Psoas muscle (tissue), 7 donors: ENCODE measurements at regions not wholly inside any gene's neighbourhood (a gene's known extent, or its start where the extent isn't known, plus 50 kb on each side); places are given as distances from the start of the nearest gene placed in this dataset.

Source experiments
- ATAC-seq, 4 donors: fragments of 200-7000 bp; cut with Tn5 transposase; one replicate each; pipeline ENCODE4 v1.9.1; 2020; ENCODE audit warnings: moderate library complexity in 3 of 4, mild to moderate bottlenecking in 2 of 4
- DNase-seq, 2 donors: peaks; one replicate each; pipeline ENCODE4 v3.0.0-alpha.2; 2020
- H3K27ac ChIP-seq: fragments of 200-600 bp; one replicate; pipeline ENCODE4 v1.8.0; 2022
- H3K27me3 ChIP-seq, 3 donors: fragments of 200-600 bp in 1 of 3; one replicate each; pipeline versions ENCODE4 v1.6.1 to v1.8.0; 2013 to 2022; ENCODE audit warnings: low read length in 2 of 3, mild to moderate bottlenecking in 2 of 3, moderate library complexity in 1 of 3; ENCODE audit not compliant: insufficient read depth in 3 of 3
- H3K36me3 ChIP-seq, 2 donors: fragments of 200-600 bp in 1 of 2; one replicate each; pipeline versions ENCODE4 v1.6.1 to v1.8.0; 2013 to 2022; ENCODE audit warnings: low read depth in 1 of 2, mild to moderate bottlenecking in 1 of 2, moderate library complexity in 1 of 2; ENCODE audit not compliant: insufficient read depth in 1 of 2
- H3K4me1 ChIP-seq: fragments of 200-600 bp; one replicate; pipeline ENCODE4 v1.8.0; 2022
- H3K4me3 ChIP-seq: fragments of 200-600 bp; one replicate; pipeline ENCODE4 v1.8.0; 2022; ENCODE audit warnings: mild to moderate bottlenecking
- H3K9me3 ChIP-seq: fragments of 200-600 bp; one replicate; pipeline ENCODE4 v1.8.0; 2022
- WGBS, 3 donors: extraction: QIAGEN DNeasy Blood & Tissue Kit; methylation state at CpG; one replicate each; pipeline versions ENCODE4 v1.1.6 to v1.1.7; 2013; 5-methylcytosine and 5-hydroxymethylcytosine counted together
- intact Hi-C, 2 donors: fragments of 100-400 bp; cut with DNase I; formaldehyde crosslinking; loops; one replicate each; pipeline versions ENCODE4 v1.11.0 to v1.14.2; 2022
- TF ChIP-seq, protein P1 (sequence below): fragments of 200-600 bp; IDR thresholded peaks from one replicate; pipeline ENCODE4 v1.8.0; 2022; ENCODE audit warnings: antibody characterized with exemption
- donor health status: healthy with polysubstance abuse.
- donor health status: DM: no; HTN: no; CAD: no; lungs with moderate emphysema.
- donor health status: Bipolar disorder and iron deficiency.
- donor health status: healthy.
- donor health status: DM: yes; HTN: yes; CAD: no.
- donor health status: DM: no; HTN: no; CAD: no.
- donor health status: DM: yes; HTN: yes; CAD: no.

DNA sequence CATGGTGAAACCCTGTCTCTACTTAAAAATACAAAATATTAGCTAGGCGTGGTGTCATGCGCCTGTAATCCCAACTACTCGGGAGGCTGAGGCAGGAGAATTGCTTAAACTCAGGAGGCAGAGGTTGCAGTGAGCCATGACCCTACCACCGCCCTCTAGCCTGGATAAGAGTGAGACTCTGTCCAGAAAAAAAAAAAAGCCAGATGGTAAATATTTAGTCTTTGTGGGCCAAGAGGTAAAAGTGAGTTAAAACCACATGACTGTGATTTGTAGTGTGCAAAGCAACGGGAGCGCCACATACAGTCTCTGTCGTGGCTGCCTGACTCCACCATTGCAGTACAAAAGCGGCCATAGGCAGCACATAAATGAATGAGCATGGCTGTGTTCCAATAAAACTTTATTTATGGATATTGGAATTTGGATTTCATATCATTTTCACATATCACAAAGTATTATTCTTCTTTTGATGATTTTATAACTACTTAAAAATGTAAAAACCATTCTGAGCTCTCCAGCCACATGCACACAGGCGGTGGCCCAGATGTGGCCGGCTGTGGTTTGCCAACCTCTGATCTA is 51.8 kb upstream of the CASZ1 start:
- no peaks in the 10 kb centered on the region for H3K27me3 ChIP-seq
- no peak overlapping the region for H3K27ac ChIP-seq
- no peaks in the 10 kb centered on the region for H3K36me3 ChIP-seq
- no peak overlapping the region for H3K4me3 ChIP-seq
- H3K9me3 ChIP-seq, result peaks cover 9% of the 10 kb centered on the region
- TF ChIP-seq, protein P1, sequence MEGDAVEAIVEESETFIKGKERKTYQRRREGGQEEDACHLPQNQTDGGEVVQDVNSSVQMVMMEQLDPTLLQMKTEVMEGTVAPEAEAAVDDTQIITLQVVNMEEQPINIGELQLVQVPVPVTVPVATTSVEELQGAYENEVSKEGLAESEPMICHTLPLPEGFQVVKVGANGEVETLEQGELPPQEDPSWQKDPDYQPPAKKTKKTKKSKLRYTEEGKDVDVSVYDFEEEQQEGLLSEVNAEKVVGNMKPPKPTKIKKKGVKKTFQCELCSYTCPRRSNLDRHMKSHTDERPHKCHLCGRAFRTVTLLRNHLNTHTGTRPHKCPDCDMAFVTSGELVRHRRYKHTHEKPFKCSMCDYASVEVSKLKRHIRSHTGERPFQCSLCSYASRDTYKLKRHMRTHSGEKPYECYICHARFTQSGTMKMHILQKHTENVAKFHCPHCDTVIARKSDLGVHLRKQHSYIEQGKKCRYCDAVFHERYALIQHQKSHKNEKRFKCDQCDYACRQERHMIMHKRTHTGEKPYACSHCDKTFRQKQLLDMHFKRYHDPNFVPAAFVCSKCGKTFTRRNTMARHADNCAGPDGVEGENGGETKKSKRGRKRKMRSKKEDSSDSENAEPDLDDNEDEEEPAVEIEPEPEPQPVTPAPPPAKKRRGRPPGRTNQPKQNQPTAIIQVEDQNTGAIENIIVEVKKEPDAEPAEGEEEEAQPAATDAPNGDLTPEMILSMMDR, result no peak
- intact Hi-C loops, result no loop called here
- no peak for DNase-seq
- WGBS, 3 donors, result 83 to 91% (median 87%) methylated on average over 10 of the region's 10 CpGs
- H3K4me1 ChIP-seq, result peaks cover 18% of the 10 kb centered on the region
- ATAC-seq, result no peak

DNA sequence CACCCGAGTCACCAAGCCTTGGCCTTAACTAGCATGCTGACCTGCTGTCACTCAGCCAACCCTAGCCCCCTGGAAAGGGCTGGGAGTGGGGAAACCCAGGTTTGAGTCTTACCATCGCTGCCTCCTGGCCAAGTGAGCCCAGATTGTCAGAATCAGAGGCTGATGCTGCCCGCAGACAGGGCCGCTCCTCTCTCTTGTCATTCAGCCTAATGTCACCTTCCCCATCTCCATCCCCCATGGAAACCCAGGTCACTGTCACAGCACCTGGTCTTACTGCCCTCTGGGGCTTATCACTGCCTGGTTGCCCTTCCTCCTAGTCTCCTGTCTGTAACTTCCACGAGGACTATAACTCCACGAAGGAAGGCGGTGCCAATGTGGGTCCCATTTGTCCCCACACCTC is 53.6 kb upstream of the CASZ1 start:
- H3K9me3 ChIP-seq, result no peaks in the 10 kb centered on the region
- no peak for ATAC-seq
- H3K4me3 ChIP-seq, result no peak overlapping the region
- no peak for DNase-seq
- intact Hi-C loops, result no loop called here
- H3K36me3 ChIP-seq, result no peaks in the 10 kb centered on the region
- H3K27ac ChIP-seq, result no peak overlapping the region
- TF ChIP-seq, protein P1, result no peak
- H3K4me1 ChIP-seq, result peaks cover 18% of the 10 kb centered on the region
- H3K27me3 ChIP-seq, result no peaks in the 10 kb centered on the region
- 70 to 85% (median 83%) methylated on average over 6 to 7 of the region's 7 CpGs for WGBS, 3 donors

DNA sequence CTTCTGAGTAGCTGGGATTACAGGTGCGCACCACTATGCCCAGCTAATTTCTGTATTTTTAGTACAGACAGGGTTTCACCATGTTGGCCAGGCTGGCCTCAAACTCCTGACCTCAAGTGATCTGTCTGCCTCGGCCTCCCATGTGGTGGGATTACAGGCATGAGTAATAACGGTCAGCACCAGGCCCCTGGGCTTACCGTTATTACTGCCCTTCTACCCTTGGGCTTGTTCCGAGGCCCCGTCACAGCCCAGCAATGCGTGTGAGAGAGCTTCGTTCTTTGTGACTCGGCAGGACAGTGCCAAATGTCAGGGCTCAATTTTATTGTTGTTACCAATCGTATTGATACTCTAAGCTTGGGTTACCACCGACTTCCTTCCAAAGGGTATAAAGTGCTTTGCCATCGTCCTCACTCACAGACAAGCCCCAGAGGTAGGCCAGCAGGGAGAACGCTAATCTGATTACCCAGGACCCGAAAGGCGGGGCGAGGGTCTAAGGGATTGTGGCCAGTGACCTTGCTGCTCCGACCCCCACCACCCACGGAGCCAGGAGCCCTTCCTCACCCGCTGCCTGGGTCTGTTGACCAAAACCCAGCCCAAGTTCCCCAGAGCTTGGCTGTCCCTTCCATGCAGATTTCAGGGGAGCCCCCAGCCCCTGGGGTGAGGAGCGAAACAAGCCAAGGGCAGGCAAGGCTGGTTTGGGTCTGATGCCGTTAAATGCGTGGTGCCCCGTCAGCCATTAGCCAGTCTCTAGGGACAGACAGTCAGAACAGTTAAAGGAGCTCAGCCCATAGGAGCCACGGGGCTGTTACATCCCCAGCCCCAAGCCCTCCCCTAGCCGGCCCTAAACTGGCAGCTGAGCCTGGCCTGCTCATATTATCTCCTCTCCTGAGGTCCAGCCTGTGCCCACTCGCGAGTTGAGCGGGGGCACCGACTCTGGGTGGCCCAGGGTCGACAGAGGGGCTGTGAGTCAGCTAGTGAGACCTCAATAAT is 54.9 kb upstream of the CASZ1 start:
- Histone ChIP-seq H3K4me3 (no peak overlapping the region), H3K27ac (peak overlapping the region; percentile 86), H3K9me3 (no peaks in the 10 kb centered on the region), H3K4me1 (peaks cover 20% of the 10 kb centered on the region), H3K27me3 (no peaks in the 10 kb centered on the region), H3K36me3 (no peaks in the 10 kb centered on the region)
- intact Hi-C loops, result loop anchor here in 1 of 2 donors (1.0 kb wide), 1 partner anchor 55 kb away; the partner anchor contains the start of gene CASZ1
- TF ChIP-seq, protein P1, result no peak
- 47 to 79% (median 54%) methylated on average over 30 of the region's 30 CpGs for WGBS, 3 donors
- peak in 1 of 2 donors; percentile 80 for DNase-seq
- peak; percentile 81 to 88 (median 84) for ATAC-seq

DNA sequence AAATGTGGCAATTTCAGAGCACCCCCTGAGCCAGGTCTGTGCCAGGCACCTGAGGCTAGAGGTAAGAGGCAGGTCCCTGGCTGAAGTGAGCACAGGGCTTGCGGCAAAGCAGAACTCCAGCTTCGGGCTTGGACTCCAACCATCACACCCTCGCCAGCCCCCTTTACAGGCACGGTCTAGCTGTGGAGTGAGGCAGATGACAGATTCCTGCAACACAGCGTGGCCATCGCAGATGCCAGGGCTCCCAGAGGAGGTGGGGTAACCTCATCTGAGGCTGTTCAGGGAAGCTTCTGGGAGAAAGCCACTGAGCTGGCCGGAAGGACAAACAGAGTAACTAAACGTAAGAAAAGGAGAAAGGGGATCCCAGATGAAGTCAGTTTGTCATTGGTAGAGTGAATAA is 55.6 kb upstream of the CASZ1 start:
- TF ChIP-seq, protein P1, result no peak
- peak in 3 of 4 donors; percentile 51 to 63 (median 55) for ATAC-seq
- WGBS, 3 donors, result 31 to 63% (median 40%) methylated on average over 8 of the region's 8 CpGs
- Histone ChIP-seq H3K27me3 (no peaks in the 10 kb centered on the region), H3K4me1 (peaks cover 27% of the 10 kb centered on the region), H3K9me3 (no peaks in the 10 kb centered on the region), H3K36me3 (no peaks in the 10 kb centered on the region), H3K4me3 (no peak overlapping the region), H3K27ac (peak overlapping the region; percentile 86)
- intact Hi-C loops, result loop anchor here in 1 of 2 donors (1.0 kb wide), 1 partner anchor 56 kb away; the partner anchor contains the start of gene CASZ1
- DNase-seq, result no peak
